GM13976 (cell line): ENCODE measurements at regions not wholly inside any gene's neighbourhood (a gene's known extent, or its start where the extent isn't known, plus 50 kb on each side); places are given as distances from the start of the nearest gene placed in this dataset.

ENCODE experiments used
- DNase-seq: peaks from one replicate; pipeline ENCODE4 v3.0.0; 2012; ENCODE audit warnings: low spot score
- CTCF ChIP-seq: IDR thresholded peaks from 2 replicates; pipeline ENCODE4 v1.5.1; 2012; ENCODE audit warnings: borderline replicate concordance, mild to moderate bottlenecking; ENCODE audit not compliant: insufficient read depth; ENCODE audit errors: extremely low read depth, missing control alignments, control extremely low read depth
- in situ Hi-C: fragments of 300-500 bp; cut with MboI; formaldehyde crosslinking; loops from one replicate; pipeline ENCODE4 v1.12.0; 2022; ENCODE audit warnings: low sequenced_read_pairs, mixed read lengths, inconsistent platforms; ENCODE audit not compliant: unreplicated experiment

- no peak for TF ChIP-seq CTCF
- no peak for DNase-seq
- in situ Hi-C loops = no loop called here
Observed at GRCh38 chr6:1053586-1053985, 258.3 kb upstream of the FOXQ1 start.

GRCh38 chr6:1052262-1052661, 259.6 kb upstream of the FOXQ1 start:
- TF ChIP-seq CTCF = no peak
- DNase-seq = no peak
- in situ Hi-C loops = no loop called here

- in situ Hi-C loops = no loop called here
- no peak for DNase-seq
- no peak for TF ChIP-seq CTCF
Observed at GRCh38 chr6:1049900-1050299, 262.0 kb upstream of the FOXQ1 start.

GRCh38 chr6:1049170-1049569, 262.7 kb upstream of the FOXQ1 start:
- TF ChIP-seq CTCF = no peak
- in situ Hi-C loops = no loop called here
- DNase-seq = no peak

GRCh38 chr6:1047981-1048541, 263.8 kb upstream of the FOXQ1 start:
- no peak for TF ChIP-seq CTCF
- DNase-seq = no peak
- in situ Hi-C loops = no loop called here

GRCh38 chr6:1045239-1045638, 266.7 kb upstream of the FOXQ1 start:
- no peak for TF ChIP-seq CTCF
- no peak for DNase-seq
- in situ Hi-C loops = no loop called here
